Hepatocyte (in vitro differentiated cells): ENCODE measurements at regions not wholly inside any gene's neighbourhood (a gene's known extent, or its start where the extent isn't known, plus 50 kb on each side); places are given as distances from the start of the nearest gene placed in this dataset.
"Not testable (repeated sequence)": the region's sequence is repeated elsewhere in the genome, so short reads cannot be mapped to it uniquely, and the experiment has no call there.

Experiments
- EZH2 ChIP-seq: fragments of 200-600 bp; sonication (generic); IDR thresholded peaks from 2 replicates; pipeline ENCODE4 v1.6.1; 2016; ENCODE audit warnings: antibody characterized with exemption, mild to moderate bottlenecking, borderline replicate concordance
- TF ChIP-seq, protein P1 (sequence below): fragments of 200-600 bp; sonication (generic); IDR thresholded peaks from 2 replicates; pipeline ENCODE4 v1.5.1; 2016; ENCODE audit warnings: antibody characterized with exemption, mild to moderate bottlenecking; ENCODE audit not compliant: poor library complexity

DNA sequence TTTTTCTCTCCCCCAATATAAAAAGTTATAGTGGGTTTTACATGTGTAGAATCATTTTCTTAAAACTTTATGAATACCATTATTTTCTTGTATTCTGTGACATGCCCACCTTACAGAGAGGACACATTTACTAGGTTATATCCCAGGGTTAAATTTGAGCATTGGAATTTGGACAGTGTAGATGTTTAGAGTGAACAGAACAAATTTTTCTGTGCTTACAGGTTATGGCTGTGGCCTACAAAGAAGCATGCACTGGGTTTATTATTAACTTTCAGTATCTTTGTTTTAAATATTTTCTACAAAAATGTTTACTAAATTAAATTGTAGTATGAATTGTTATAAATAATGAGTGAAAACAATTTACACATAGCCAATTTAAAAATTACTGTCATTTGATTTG lies 51.3 kb upstream of the TRIM77 start:
- TF ChIP-seq, protein P1, sequence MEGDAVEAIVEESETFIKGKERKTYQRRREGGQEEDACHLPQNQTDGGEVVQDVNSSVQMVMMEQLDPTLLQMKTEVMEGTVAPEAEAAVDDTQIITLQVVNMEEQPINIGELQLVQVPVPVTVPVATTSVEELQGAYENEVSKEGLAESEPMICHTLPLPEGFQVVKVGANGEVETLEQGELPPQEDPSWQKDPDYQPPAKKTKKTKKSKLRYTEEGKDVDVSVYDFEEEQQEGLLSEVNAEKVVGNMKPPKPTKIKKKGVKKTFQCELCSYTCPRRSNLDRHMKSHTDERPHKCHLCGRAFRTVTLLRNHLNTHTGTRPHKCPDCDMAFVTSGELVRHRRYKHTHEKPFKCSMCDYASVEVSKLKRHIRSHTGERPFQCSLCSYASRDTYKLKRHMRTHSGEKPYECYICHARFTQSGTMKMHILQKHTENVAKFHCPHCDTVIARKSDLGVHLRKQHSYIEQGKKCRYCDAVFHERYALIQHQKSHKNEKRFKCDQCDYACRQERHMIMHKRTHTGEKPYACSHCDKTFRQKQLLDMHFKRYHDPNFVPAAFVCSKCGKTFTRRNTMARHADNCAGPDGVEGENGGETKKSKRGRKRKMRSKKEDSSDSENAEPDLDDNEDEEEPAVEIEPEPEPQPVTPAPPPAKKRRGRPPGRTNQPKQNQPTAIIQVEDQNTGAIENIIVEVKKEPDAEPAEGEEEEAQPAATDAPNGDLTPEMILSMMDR: not testable (repeated sequence)
- TF ChIP-seq EZH2: not testable (repeated sequence)
